ENCODE measurements at regions not wholly inside any gene's neighbourhood (a gene's known extent, or its start where the extent isn't known, plus 50 kb on each side); places are given as distances from the start of the nearest gene placed in this dataset.
"Not testable (repeated sequence)": the region's sequence is repeated elsewhere in the genome, so short reads cannot be mapped to it uniquely, and the experiment has no call there.

GRCh38 chr16:79379095-79379494 lies 221.4 kb downstream of the MAF start:
- H3K27ac ChIP-seq = no peak overlapping the region
- no peak for DNase-seq (ENCODE audit: low spot score)
- TF ChIP-seq EZH2 (IDR thresholded peaks at IDR 0.05; ENCODE audit: borderline replicate concordance) (no peak), EZH2phosphoT487 (IDR thresholded peaks at IDR 0.05; ENCODE audit: low read depth, severe bottlenecking, unreplicated experiment) (no peak), CTCF (IDR thresholded peaks at IDR 0.05; ENCODE audit: poor library complexity) (no peak)
- WGBS (ENCODE audit: low lambda C conversion rate, missing lambda C conversion rate) = 93% methylated on average over 3 of the region's 3 CpGs
- H3K36me3 ChIP-seq (replicated peaks; ENCODE audit: insufficient read depth, low read depth) = no peaks in the 10 kb centered on the region
- no peaks in the 10 kb centered on the region for H3K79me2 ChIP-seq
- no peaks in the 10 kb centered on the region for H3K9me3 ChIP-seq (ENCODE audit: low read depth)
- no peak overlapping the region for H2AFZ ChIP-seq
- no peaks in the 10 kb centered on the region for H3K9me2 ChIP-seq (replicated peaks; ENCODE audit: insufficient read depth)
- H3K4me3 ChIP-seq = no peak overlapping the region
- H4K20me1 ChIP-seq (ENCODE audit: insufficient read depth, poor library complexity, severe bottlenecking) = no peaks in the 10 kb centered on the region
- no peaks in the 10 kb centered on the region for H3K27me3 ChIP-seq
- H3K4me2 ChIP-seq = no peak overlapping the region
- peaks cover 8% of the 10 kb centered on the region for H3K4me1 ChIP-seq (ENCODE audit: insufficient read depth)

GRCh38 chr16:79377082-79377481 lies 223.5 kb downstream of the MAF start:
- H3K27me3 ChIP-seq; H4K20me1 ChIP-seq (ENCODE audit: insufficient read depth, poor library complexity, severe bottlenecking); H2AFZ ChIP-seq; H3K9me2 ChIP-seq (replicated peaks; ENCODE audit: insufficient read depth); H3K27ac ChIP-seq; H3K36me3 ChIP-seq (replicated peaks; ENCODE audit: insufficient read depth, low read depth); H3K9me3 ChIP-seq (ENCODE audit: low read depth); H3K4me1 ChIP-seq (ENCODE audit: insufficient read depth); DNase-seq (ENCODE audit: low spot score); H3K4me3 ChIP-seq; H3K79me2 ChIP-seq; H3K4me2 ChIP-seq: not testable (repeated sequence)
- 83% methylated on average over 3 of the region's 5 CpGs for WGBS (ENCODE audit: low lambda C conversion rate, missing lambda C conversion rate)

GRCh38 chr16:79375351-79375750 lies 225.2 kb downstream of the MAF start:
- H3K4me1 ChIP-seq (ENCODE audit: insufficient read depth) = no peaks in the 10 kb centered on the region
- H3K4me2 ChIP-seq = no peak overlapping the region
- no peaks in the 10 kb centered on the region for H3K9me3 ChIP-seq (ENCODE audit: low read depth)
- H3K27me3 ChIP-seq = no peaks in the 10 kb centered on the region
- H3K4me3 ChIP-seq = no peak overlapping the region
- no peak overlapping the region for H2AFZ ChIP-seq
- DNase-seq (ENCODE audit: low spot score) = no peak
- TF ChIP-seq CTCF (IDR thresholded peaks at IDR 0.05; ENCODE audit: poor library complexity) (no peak), EZH2 (IDR thresholded peaks at IDR 0.05; ENCODE audit: borderline replicate concordance) (no peak), EZH2phosphoT487 (IDR thresholded peaks at IDR 0.05; ENCODE audit: low read depth, severe bottlenecking, unreplicated experiment) (no peak)
- no peaks in the 10 kb centered on the region for H3K36me3 ChIP-seq (replicated peaks; ENCODE audit: insufficient read depth, low read depth)
- H4K20me1 ChIP-seq (ENCODE audit: insufficient read depth, poor library complexity, severe bottlenecking) = no peaks in the 10 kb centered on the region
- no peak overlapping the region for H3K27ac ChIP-seq
- H3K9me2 ChIP-seq (replicated peaks; ENCODE audit: insufficient read depth) = no peaks in the 10 kb centered on the region
- H3K79me2 ChIP-seq = no peaks in the 10 kb centered on the region

- Histone ChIP-seq H3K27me3 (no peaks in the 10 kb centered on the region), H3K27ac (peak overlapping the region; percentile 70), H3K36me3 (replicated peaks; ENCODE audit: insufficient read depth, low read depth) (no peaks in the 10 kb centered on the region), H3K4me1 (ENCODE audit: insufficient read depth) (no peaks in the 10 kb centered on the region), H3K4me3 (no peak overlapping the region), H4K20me1 (ENCODE audit: insufficient read depth, poor library complexity, severe bottlenecking) (no peaks in the 10 kb centered on the region), H3K4me2 (no peak overlapping the region), H3K9me2 (replicated peaks; ENCODE audit: insufficient read depth) (no peaks in the 10 kb centered on the region), H3K79me2 (no peaks in the 10 kb centered on the region), H3K9me3 (ENCODE audit: low read depth) (no peaks in the 10 kb centered on the region), H2AFZ (no peak overlapping the region)
- no peak for TF ChIP-seq CTCF (IDR thresholded peaks at IDR 0.05; ENCODE audit: poor library complexity)
- TF ChIP-seq EZH2 (IDR thresholded peaks at IDR 0.05; ENCODE audit: borderline replicate concordance) = no peak
- TF ChIP-seq EZH2phosphoT487 (IDR thresholded peaks at IDR 0.05; ENCODE audit: low read depth, severe bottlenecking, unreplicated experiment) = no peak
- DNase-seq (ENCODE audit: low spot score) = peak; percentile 66
- 79% methylated on average over 7 of the region's 7 CpGs for WGBS (ENCODE audit: low lambda C conversion rate, missing lambda C conversion rate)
Observed at GRCh38 chr16:79372503-79373184, 227.9 kb downstream of the MAF start.
